M059J (cell line): ENCODE measurements at regions not wholly inside any gene's neighbourhood (a gene's known extent, or its start where the extent isn't known, plus 50 kb on each side); places are given as distances from the start of the nearest gene placed in this dataset.
A peak's percentile ranks its signal among the peaks of the same experiment; 100 is the strongest.

ENCODE experiments used
- DNase-seq: peaks from one replicate; pipeline ENCODE4 v3.0.0-alpha.2; 2012; ENCODE audit warnings: low read depth

- DNase-seq: no peak
Observed at GRCh38 chr5:4877579-4877978, 262.6 kb upstream of the ADAMTS16 start.

GRCh38 chr5:4879075-4879474 lies 261.1 kb upstream of the ADAMTS16 start:
- DNase-seq: no peak

GRCh38 chr5:4879693-4880303 lies 260.3 kb upstream of the ADAMTS16 start:
- peak; percentile 72 for DNase-seq

- no peak for DNase-seq
Observed at GRCh38 chr5:4880304-4880741, 259.8 kb upstream of the ADAMTS16 start.

- DNase-seq: no peak
Observed at GRCh38 chr5:4881366-4882002, 258.6 kb upstream of the ADAMTS16 start.

GRCh38 chr5:4882186-4882585 lies 257.9 kb upstream of the ADAMTS16 start:
- no peak for DNase-seq

- DNase-seq: no peak
Observed at GRCh38 chr5:4883360-4883759, 256.8 kb upstream of the ADAMTS16 start.

GRCh38 chr5:4893063-4893744 lies 246.9 kb upstream of the ADAMTS16 start:
- no peak for DNase-seq

- DNase-seq: no peak
Observed at GRCh38 chr5:4896328-4896727, 243.8 kb upstream of the ADAMTS16 start.

GRCh38 chr5:4901305-4901811 lies 238.8 kb upstream of the ADAMTS16 start:
- no peak for DNase-seq

GRCh38 chr5:4901924-4902323 lies 238.2 kb upstream of the ADAMTS16 start:
- no peak for DNase-seq

GRCh38 chr5:4905674-4906520 lies 234.2 kb upstream of the ADAMTS16 start:
- DNase-seq: peak; percentile 42

GRCh38 chr5:4906786-4907185 lies 233.3 kb upstream of the ADAMTS16 start:
- no peak for DNase-seq

GRCh38 chr5:4907571-4907970 lies 232.6 kb upstream of the ADAMTS16 start:
- no peak for DNase-seq

- DNase-seq: no peak
Observed at GRCh38 chr5:4909086-4909485, 231.0 kb upstream of the ADAMTS16 start.

GRCh38 chr5:4911646-4912403 lies 228.3 kb upstream of the ADAMTS16 start:
- DNase-seq: no peak

- no peak for DNase-seq
Observed at GRCh38 chr5:4921929-4922328, 218.2 kb upstream of the ADAMTS16 start.

- peak; percentile 13 for DNase-seq
Observed at GRCh38 chr5:4924577-4924976, 215.6 kb upstream of the ADAMTS16 start.

- no peak for DNase-seq
Observed at GRCh38 chr5:4927097-4927496, 213.0 kb upstream of the ADAMTS16 start.

- DNase-seq: no peak
Observed at GRCh38 chr5:4928409-4928808, 211.7 kb upstream of the ADAMTS16 start.

- no peak for DNase-seq
Observed at GRCh38 chr5:4929092-4929655, 211.0 kb upstream of the ADAMTS16 start.
